ENCODE measurements at regions not wholly inside any gene's neighbourhood (a gene's known extent, or its start where the extent isn't known, plus 50 kb on each side); places are given as distances from the start of the nearest gene placed in this dataset.
"Not testable (repeated sequence)": the region's sequence is repeated elsewhere in the genome, so short reads cannot be mapped to it uniquely, and the experiment has no call there.

- not testable (repeated sequence) for DNase-seq
Measured at GRCh38 chr1:117314951-117315350, 52.3 kb upstream of the MAN1A2 start.

GRCh38 chr1:117313555-117313954 is 53.7 kb upstream of the MAN1A2 start:
- DNase-seq = no peak

GRCh38 chr1:117312453-117313138 is 54.7 kb upstream of the MAN1A2 start:
- no peak for DNase-seq

GRCh38 chr1:117308311-117308916 is 58.8 kb upstream of the MAN1A2 start:
- no peak for DNase-seq

GRCh38 chr1:117301901-117302300 is 65.3 kb upstream of the MAN1A2 start:
- DNase-seq = no peak

GRCh38 chr1:117300183-117300582 is 67.1 kb upstream of the MAN1A2 start:
- not testable (repeated sequence) for DNase-seq

- no peak for DNase-seq
Measured at GRCh38 chr1:117295001-117295400, 72.2 kb upstream of the MAN1A2 start.

- no peak for DNase-seq
Measured at GRCh38 chr1:117290890-117291289, 76.4 kb upstream of the MAN1A2 start.

- DNase-seq = no peak
Measured at GRCh38 chr1:117289316-117289870, 77.9 kb upstream of the MAN1A2 start.

- no peak for DNase-seq
Measured at GRCh38 chr1:117286562-117286961, 75.8 kb upstream of the VTCN1 start.

GRCh38 chr1:117286145-117286544 is 75.4 kb upstream of the VTCN1 start:
- no peak for DNase-seq

GRCh38 chr1:117284399-117285215 is 73.9 kb upstream of the VTCN1 start:
- peak; percentile 47 for DNase-seq

- no peak for DNase-seq
Measured at GRCh38 chr1:117278531-117278930, 67.8 kb upstream of the VTCN1 start.

- DNase-seq = no peak
Measured at GRCh38 chr1:117275055-117275454, 64.3 kb upstream of the VTCN1 start.

- no peak for DNase-seq
Measured at GRCh38 chr1:117271959-117272358, 61.2 kb upstream of the VTCN1 start.

- DNase-seq = no peak
Measured at GRCh38 chr1:117271129-117271528, 60.4 kb upstream of the VTCN1 start.

- no peak for DNase-seq
Measured at GRCh38 chr1:117270679-117271078, 60.0 kb upstream of the VTCN1 start.

GRCh38 chr1:117268535-117269455 is 58.1 kb upstream of the VTCN1 start:
- DNase-seq = no peak

GRCh38 chr1:117267232-117267774 is 56.6 kb upstream of the VTCN1 start:
- no peak for DNase-seq

GRCh38 chr1:117262976-117263375 is 52.2 kb upstream of the VTCN1 start:
- DNase-seq = no peak

- no peak for DNase-seq
Measured at GRCh38 chr1:117261424-117261785, 50.7 kb upstream of the VTCN1 start.

- DNase-seq = no peak
Measured at GRCh38 chr1:117260761-117261423, 50.2 kb upstream of the VTCN1 start.

Data from DMS 273 treated with DMSO at 0.1 percent for 48 hours (cell line).